ENCODE measurements at regions not wholly inside any gene's neighbourhood (a gene's known extent, or its start where the extent isn't known, plus 50 kb on each side); places are given as distances from the start of the nearest gene placed in this dataset.

GRCh38 chr2:220513573-220514288 lies 886.3 kb downstream of the SLC4A3 start:
- Histone ChIP-seq H3K4me1 (ENCODE audit: insufficient read depth, low read length) (no peaks in the 10 kb centered on the region), H3K9ac (ENCODE audit: low read length) (no peak overlapping the region), H3K27ac (ENCODE audit: low read depth, low read length) (no peak overlapping the region), H3K4me3 (ENCODE audit: low read depth in 1 of 2, low read length in 2 of 2) (no peak overlapping the region), H3K9me3 (ENCODE audit: low read length) (no peaks in the 10 kb centered on the region), H3K36me3 (ENCODE audit: insufficient read depth, low read length) (no peaks in the 10 kb centered on the region), H3K27me3 (ENCODE audit: control insufficient read depth in 1 of 2, insufficient read depth in 2 of 2, low read length in 2 of 2) (no peaks in the 10 kb centered on the region)

GRCh38 chr2:220521551-220521950 lies 894.1 kb downstream of the SLC4A3 start:
- Histone ChIP-seq H3K9ac (ENCODE audit: low read length) (no peak overlapping the region), H3K4me3 (ENCODE audit: low read depth in 1 of 2, low read length in 2 of 2) (no peak overlapping the region), H3K27ac (ENCODE audit: low read depth, low read length) (no peak overlapping the region), H3K36me3 (ENCODE audit: insufficient read depth, low read length) (no peaks in the 10 kb centered on the region), H3K27me3 (ENCODE audit: control insufficient read depth in 1 of 2, insufficient read depth in 2 of 2, low read length in 2 of 2) (no peaks in the 10 kb centered on the region), H3K9me3 (ENCODE audit: low read length) (no peaks in the 10 kb centered on the region), H3K4me1 (ENCODE audit: insufficient read depth, low read length) (no peaks in the 10 kb centered on the region)

GRCh38 chr2:220528180-220528675 lies 900.8 kb downstream of the SLC4A3 start:
- no peaks in the 10 kb centered on the region for H3K27me3 ChIP-seq (ENCODE audit: control insufficient read depth in 1 of 2, insufficient read depth in 2 of 2, low read length in 2 of 2)
- no peak overlapping the region for H3K4me3 ChIP-seq (ENCODE audit: low read depth in 1 of 2, low read length in 2 of 2)
- no peaks in the 10 kb centered on the region for H3K36me3 ChIP-seq (ENCODE audit: insufficient read depth, low read length)
- no peak overlapping the region for H3K9ac ChIP-seq (ENCODE audit: low read length)
- no peaks in the 10 kb centered on the region for H3K9me3 ChIP-seq (ENCODE audit: low read length)
- no peak overlapping the region for H3K27ac ChIP-seq (ENCODE audit: low read depth, low read length)
- no peaks in the 10 kb centered on the region for H3K4me1 ChIP-seq (ENCODE audit: insufficient read depth, low read length)

GRCh38 chr2:220531216-220531615 lies 903.8 kb downstream of the SLC4A3 start:
- Histone ChIP-seq H3K9ac (ENCODE audit: low read length) (no peak overlapping the region), H3K9me3 (ENCODE audit: low read length) (no peaks in the 10 kb centered on the region), H3K4me1 (ENCODE audit: insufficient read depth, low read length) (no peaks in the 10 kb centered on the region), H3K4me3 (ENCODE audit: low read depth in 1 of 2, low read length in 2 of 2) (no peak overlapping the region), H3K27me3 (ENCODE audit: control insufficient read depth in 1 of 2, insufficient read depth in 2 of 2, low read length in 2 of 2) (no peaks in the 10 kb centered on the region), H3K27ac (ENCODE audit: low read depth, low read length) (no peak overlapping the region), H3K36me3 (ENCODE audit: insufficient read depth, low read length) (no peaks in the 10 kb centered on the region)

GRCh38 chr2:220533485-220533884 lies 906.1 kb downstream of the SLC4A3 start:
- no peaks in the 10 kb centered on the region for H3K4me1 ChIP-seq (ENCODE audit: insufficient read depth, low read length)
- no peak overlapping the region for H3K4me3 ChIP-seq (ENCODE audit: low read depth in 1 of 2, low read length in 2 of 2)
- H3K9me3 ChIP-seq (ENCODE audit: low read length) = no peaks in the 10 kb centered on the region
- no peaks in the 10 kb centered on the region for H3K27me3 ChIP-seq (ENCODE audit: control insufficient read depth in 1 of 2, insufficient read depth in 2 of 2, low read length in 2 of 2)
- no peak overlapping the region for H3K27ac ChIP-seq (ENCODE audit: low read depth, low read length)
- H3K9ac ChIP-seq (ENCODE audit: low read length) = no peak overlapping the region
- no peaks in the 10 kb centered on the region for H3K36me3 ChIP-seq (ENCODE audit: insufficient read depth, low read length)

- Histone ChIP-seq H3K9me3 (ENCODE audit: low read length) (no peaks in the 10 kb centered on the region), H3K27ac (ENCODE audit: low read depth, low read length) (no peak overlapping the region), H3K36me3 (ENCODE audit: insufficient read depth, low read length) (no peaks in the 10 kb centered on the region), H3K4me1 (ENCODE audit: insufficient read depth, low read length) (no peaks in the 10 kb centered on the region), H3K4me3 (ENCODE audit: low read depth in 1 of 2, low read length in 2 of 2) (no peak overlapping the region), H3K27me3 (ENCODE audit: control insufficient read depth in 1 of 2, insufficient read depth in 2 of 2, low read length in 2 of 2) (no peaks in the 10 kb centered on the region), H3K9ac (ENCODE audit: low read length) (no peak overlapping the region)
Measured at GRCh38 chr2:220539481-220539880, 912.1 kb downstream of the SLC4A3 start.

- no peaks in the 10 kb centered on the region for H3K9me3 ChIP-seq (ENCODE audit: low read length)
- H3K36me3 ChIP-seq (ENCODE audit: insufficient read depth, low read length) = no peaks in the 10 kb centered on the region
- H3K27ac ChIP-seq (ENCODE audit: low read depth, low read length) = no peak overlapping the region
- no peak overlapping the region for H3K9ac ChIP-seq (ENCODE audit: low read length)
- H3K27me3 ChIP-seq (ENCODE audit: control insufficient read depth in 1 of 2, insufficient read depth in 2 of 2, low read length in 2 of 2) = no peaks in the 10 kb centered on the region
- H3K4me3 ChIP-seq (ENCODE audit: low read depth in 1 of 2, low read length in 2 of 2) = no peak overlapping the region
- no peaks in the 10 kb centered on the region for H3K4me1 ChIP-seq (ENCODE audit: insufficient read depth, low read length)
Measured at GRCh38 chr2:220544049-220544448, 916.6 kb downstream of the SLC4A3 start.

GRCh38 chr2:220550995-220551700 lies 923.7 kb downstream of the SLC4A3 start:
- no peaks in the 10 kb centered on the region for H3K27me3 ChIP-seq (ENCODE audit: control insufficient read depth in 1 of 2, insufficient read depth in 2 of 2, low read length in 2 of 2)
- H3K36me3 ChIP-seq (ENCODE audit: insufficient read depth, low read length) = no peaks in the 10 kb centered on the region
- H3K9ac ChIP-seq (ENCODE audit: low read length) = no peak overlapping the region
- no peaks in the 10 kb centered on the region for H3K4me1 ChIP-seq (ENCODE audit: insufficient read depth, low read length)
- no peak overlapping the region for H3K4me3 ChIP-seq (ENCODE audit: low read depth in 1 of 2, low read length in 2 of 2)
- H3K9me3 ChIP-seq (ENCODE audit: low read length) = no peaks in the 10 kb centered on the region
- H3K27ac ChIP-seq (ENCODE audit: low read depth, low read length) = no peak overlapping the region

GRCh38 chr2:220552790-220553535 lies 925.5 kb downstream of the SLC4A3 start:
- Histone ChIP-seq H3K36me3 (ENCODE audit: insufficient read depth, low read length) (no peaks in the 10 kb centered on the region), H3K27me3 (ENCODE audit: control insufficient read depth in 1 of 2, insufficient read depth in 2 of 2, low read length in 2 of 2) (no peaks in the 10 kb centered on the region), H3K4me3 (ENCODE audit: low read depth in 1 of 2, low read length in 2 of 2) (no peak overlapping the region), H3K9me3 (ENCODE audit: low read length) (no peaks in the 10 kb centered on the region), H3K4me1 (ENCODE audit: insufficient read depth, low read length) (no peaks in the 10 kb centered on the region), H3K9ac (ENCODE audit: low read length) (no peak overlapping the region), H3K27ac (ENCODE audit: low read depth, low read length) (no peak overlapping the region)

- Histone ChIP-seq H3K27me3 (ENCODE audit: control insufficient read depth in 1 of 2, insufficient read depth in 2 of 2, low read length in 2 of 2) (no peaks in the 10 kb centered on the region), H3K9ac (ENCODE audit: low read length) (no peak overlapping the region), H3K36me3 (ENCODE audit: insufficient read depth, low read length) (no peaks in the 10 kb centered on the region), H3K4me3 (ENCODE audit: low read depth in 1 of 2, low read length in 2 of 2) (no peak overlapping the region), H3K4me1 (ENCODE audit: insufficient read depth, low read length) (no peaks in the 10 kb centered on the region), H3K9me3 (ENCODE audit: low read length) (no peaks in the 10 kb centered on the region), H3K27ac (ENCODE audit: low read depth, low read length) (no peak overlapping the region)
Measured at GRCh38 chr2:220555961-220556630, 928.7 kb downstream of the SLC4A3 start.

GRCh38 chr2:220556658-220557057 lies 929.2 kb downstream of the SLC4A3 start:
- Histone ChIP-seq H3K4me3 (ENCODE audit: low read depth in 1 of 2, low read length in 2 of 2) (no peak overlapping the region), H3K4me1 (ENCODE audit: insufficient read depth, low read length) (no peaks in the 10 kb centered on the region), H3K9ac (ENCODE audit: low read length) (no peak overlapping the region), H3K36me3 (ENCODE audit: insufficient read depth, low read length) (no peaks in the 10 kb centered on the region), H3K9me3 (ENCODE audit: low read length) (no peaks in the 10 kb centered on the region), H3K27me3 (ENCODE audit: control insufficient read depth in 1 of 2, insufficient read depth in 2 of 2, low read length in 2 of 2) (no peaks in the 10 kb centered on the region), H3K27ac (ENCODE audit: low read depth, low read length) (no peak overlapping the region)

All from muscle layer of colon (tissue), 2 donors.